HepG2 (cell line): ENCODE measurements at regions not wholly inside any gene's neighbourhood (a gene's known extent, or its start where the extent isn't known, plus 50 kb on each side); places are given as distances from the start of the nearest gene placed in this dataset.

ENCODE experiments used
- ASH2L ChIP-seq: fragments of 300-600, 200-600 bp; sonication (generic); IDR thresholded peaks from 2 replicates; pipeline ENCODE4 v1.7.0; 2017; ENCODE audit warnings: low read depth, mild to moderate bottlenecking, moderate library complexity, mixed read lengths, low read length; ENCODE audit not compliant: insufficient read length
- ATAD3A ChIP-seq: sonication (generic); formaldehyde crosslinking; IDR thresholded peaks from 2 replicates; pipeline ENCODE4 v1.4.0; 2020; ENCODE audit warnings: missing genetic modification reagents
- CSRNP1 ChIP-seq: sonication (generic); formaldehyde crosslinking; IDR thresholded peaks from 2 replicates; pipeline ENCODE4 v1.8.1; 2023; ENCODE audit warnings: mild to moderate bottlenecking, missing genetic modification reagents
- ELF3 ChIP-seq: IDR thresholded peaks from 2 replicates; pipeline ENCODE4 v1.6.1; 2016; ENCODE audit warnings: missing genetic modification reagents, missing compliant biosample characterization
- EP300 ChIP-seq, 3 experiments: sonication (generic) in 1 of 3; formaldehyde crosslinking in 1 of 3; IDR thresholded peaks; 2 replicates each; pipeline versions ENCODE4 v1.5.1 to v1.6.1; 2011 to 2020; ENCODE audit warnings: low read depth in 2 of 3, low read length in 2 of 3, borderline replicate concordance in 1 of 3, improper control_type of control experiment in 1 of 3, mild to moderate bottlenecking in 1 of 3, missing genetic modification reagents in 1 of 3, moderate library complexity in 1 of 3
- FOXA3 ChIP-seq: IDR thresholded peaks from 2 replicates; pipeline ENCODE4 v1.6.1; 2016; ENCODE audit warnings: missing genetic modification reagents, missing compliant biosample characterization
- FOXC1 ChIP-seq: sonication (generic); formaldehyde crosslinking; IDR thresholded peaks from 2 replicates; pipeline ENCODE4 v1.8.0; 2022; ENCODE audit warnings: mild to moderate bottlenecking, missing genetic modification reagents, borderline replicate concordance
- FOXO4 ChIP-seq: sonication (generic); formaldehyde crosslinking; conservative IDR thresholded peaks from 2 replicates; pipeline ENCODE4 v1.8.1; 2023; ENCODE audit warnings: missing genetic modification reagents
- GATAD1 ChIP-seq: IDR thresholded peaks from 2 replicates; pipeline ENCODE4 v1.6.1; 2016; ENCODE audit warnings: missing genetic modification reagents, missing compliant biosample characterization
- HIVEP1 ChIP-seq: sonication (generic); formaldehyde crosslinking; IDR thresholded peaks from 2 replicates; pipeline ENCODE4 v1.4.0; 2020; ENCODE audit warnings: mild to moderate bottlenecking, missing genetic modification reagents
- HNF4A ChIP-seq: sonication (generic); formaldehyde crosslinking; IDR thresholded peaks from 2 replicates; pipeline ENCODE4 v1.4.0; 2020; ENCODE audit warnings: missing genetic modification reagents
- HNRNPLL ChIP-seq: fragments of 200-400 bp; formaldehyde crosslinking; IDR thresholded peaks from 2 replicates; pipeline ENCODE4 v1.6.1; 2017; ENCODE audit warnings: mild to moderate bottlenecking, low read depth, low read length; ENCODE audit not compliant: poor library complexity, severe bottlenecking
- MED1 ChIP-seq: sonication (generic); formaldehyde crosslinking; IDR thresholded peaks from 2 replicates; pipeline ENCODE4 v1.4.0; 2020; ENCODE audit warnings: missing genetic modification reagents
- MIXL1 ChIP-seq: IDR thresholded peaks from 2 replicates; pipeline ENCODE4 v1.6.1; 2016
- RBM39 ChIP-seq: fragments of 200-400 bp; formaldehyde crosslinking; IDR thresholded peaks from one replicate; pipeline ENCODE4 v1.6.1; 2018; ENCODE audit warnings: antibody characterized with exemption, mild to moderate bottlenecking, low read depth, low read length; ENCODE audit not compliant: poor library complexity, severe bottlenecking
- SIN3A ChIP-seq: IDR thresholded peaks from 2 replicates; pipeline ENCODE4 v1.6.1; 2011; ENCODE audit warnings: low read depth, mild to moderate bottlenecking, control low read depth, low read length, borderline replicate concordance
- SOX5 ChIP-seq: IDR thresholded peaks from 2 replicates; pipeline ENCODE4 v1.6.1; 2016; ENCODE audit warnings: borderline replicate concordance
- TBP ChIP-seq: sonication (generic); formaldehyde crosslinking; IDR thresholded peaks from 2 replicates; pipeline ENCODE4 v1.5.0; 2020; ENCODE audit warnings: missing genetic modification reagents
- ZNF121 ChIP-seq: sonication (generic); formaldehyde crosslinking; IDR thresholded peaks from 2 replicates; pipeline ENCODE4 v1.5.0; 2020; ENCODE audit warnings: mild to moderate bottlenecking, missing genetic modification reagents
- ZNF720 ChIP-seq: sonication (generic); formaldehyde crosslinking; IDR thresholded peaks from 2 replicates; pipeline ENCODE4 v1.4.0; 2020; ENCODE audit warnings: missing genetic modification reagents
- TF ChIP-seq, protein P1 (sequence below): sonication (generic); formaldehyde crosslinking; conservative IDR thresholded peaks from 2 replicates; pipeline ENCODE4 v1.4.0; 2020; ENCODE audit warnings: missing genetic modification reagents
- TF ChIP-seq, protein P2 (sequence below): sonication (generic); formaldehyde crosslinking; IDR thresholded peaks from 2 replicates; pipeline ENCODE4 v1.8.0; 2022; ENCODE audit warnings: mild to moderate bottlenecking, missing genetic modification reagents
- TF ChIP-seq, protein P3 (sequence below): sonication (generic); formaldehyde crosslinking; IDR thresholded peaks from 2 replicates; pipeline ENCODE4 v1.4.0; 2020; ENCODE audit warnings: mild to moderate bottlenecking, missing genetic modification reagents, borderline replicate concordance

DNA sequence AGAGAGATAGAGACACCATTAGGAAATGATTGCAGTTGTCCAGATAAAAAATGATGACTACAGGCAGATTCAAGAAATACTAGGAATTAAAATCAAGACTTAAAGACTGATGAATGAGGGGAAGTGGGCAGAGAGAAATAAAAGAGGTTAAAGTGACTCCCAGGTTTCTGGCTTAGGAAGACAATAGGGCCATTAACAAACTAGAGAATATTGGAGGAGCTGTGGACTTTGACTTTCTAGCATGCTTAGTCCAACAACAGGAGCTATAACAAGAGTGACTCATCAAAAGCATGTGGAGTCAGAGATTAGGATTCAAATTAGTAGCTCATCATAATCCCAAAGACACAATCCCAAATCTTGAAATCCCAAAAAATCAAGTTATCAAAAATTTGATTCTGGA lies 101.5 kb downstream of the BMP4 start (continued):
- TF ChIP-seq, protein P1, sequence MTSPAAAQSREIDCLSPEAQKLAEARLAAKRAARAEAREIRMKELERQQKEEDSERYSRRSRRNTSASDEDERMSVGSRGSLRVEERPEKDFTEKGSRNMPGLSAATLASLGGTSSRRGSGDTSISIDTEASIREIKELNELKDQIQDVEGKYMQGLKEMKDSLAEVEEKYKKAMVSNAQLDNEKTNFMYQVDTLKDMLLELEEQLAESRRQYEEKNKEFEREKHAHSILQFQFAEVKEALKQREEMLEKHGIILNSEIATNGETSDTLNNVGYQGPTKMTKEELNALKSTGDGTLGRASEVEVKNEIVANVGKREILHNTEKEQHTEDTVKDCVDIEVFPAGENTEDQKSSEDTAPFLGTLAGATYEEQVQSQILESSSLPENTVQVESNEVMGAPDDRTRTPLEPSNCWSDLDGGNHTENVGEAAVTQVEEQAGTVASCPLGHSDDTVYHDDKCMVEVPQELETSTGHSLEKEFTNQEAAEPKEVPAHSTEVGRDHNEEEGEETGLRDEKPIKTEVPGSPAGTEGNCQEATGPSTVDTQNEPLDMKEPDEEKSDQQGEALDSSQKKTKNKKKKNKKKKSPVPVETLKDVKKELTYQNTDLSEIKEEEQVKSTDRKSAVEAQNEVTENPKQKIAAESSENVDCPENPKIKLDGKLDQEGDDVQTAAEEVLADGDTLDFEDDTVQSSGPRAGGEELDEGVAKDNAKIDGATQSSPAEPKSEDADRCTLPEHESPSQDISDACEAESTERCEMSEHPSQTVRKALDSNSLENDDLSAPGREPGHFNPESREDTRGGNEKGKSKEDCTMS = no peak
- TF ChIP-seq FOXC1 (no peak), ATAD3A (CRISPR knock-in tag) (no peak), ELF3 (peak; percentile 48), HNF4A (CRISPR knock-in tag) (peak; percentile 86), FOXO4 (CRISPR knock-in tag) (no peak), TBP (CRISPR knock-in tag) (no peak), EP300 (IDR thresholded peaks at IDR 0.05; ENCODE audit: low read depth in 2 of 2, low read length in 2 of 2) (peak in 1 of 2 experiments; percentile 82; a peak in 2 of 4 replicates), EP300 (CRISPR knock-in tag; IDR thresholded peaks at IDR 0.05; ENCODE audit: borderline replicate concordance) (no peak), HIVEP1 (CRISPR knock-in tag) (no peak), ASH2L (peak; percentile 80), SOX5 (CRISPR knock-in tag) (peak; percentile 90), CSRNP1 (CRISPR knock-in tag) (no peak), MED1 (CRISPR knock-in tag) (peak; percentile 61), GATAD1 (CRISPR knock-in tag) (0 out of 2 replicates have a peak, but pooled peaks have one; percentile 21), HNRNPLL (no peak), SIN3A (no peak), ZNF121 (CRISPR knock-in tag) (no peak), ZNF720 (CRISPR knock-in tag) (no peak), RBM39 (no peak), FOXA3 (CRISPR knock-in tag) (peak; percentile 59), MIXL1 (CRISPR knock-in tag) (peak; percentile 79; the same call in 1 of the 2 replicates)
- TF ChIP-seq, protein P2, sequence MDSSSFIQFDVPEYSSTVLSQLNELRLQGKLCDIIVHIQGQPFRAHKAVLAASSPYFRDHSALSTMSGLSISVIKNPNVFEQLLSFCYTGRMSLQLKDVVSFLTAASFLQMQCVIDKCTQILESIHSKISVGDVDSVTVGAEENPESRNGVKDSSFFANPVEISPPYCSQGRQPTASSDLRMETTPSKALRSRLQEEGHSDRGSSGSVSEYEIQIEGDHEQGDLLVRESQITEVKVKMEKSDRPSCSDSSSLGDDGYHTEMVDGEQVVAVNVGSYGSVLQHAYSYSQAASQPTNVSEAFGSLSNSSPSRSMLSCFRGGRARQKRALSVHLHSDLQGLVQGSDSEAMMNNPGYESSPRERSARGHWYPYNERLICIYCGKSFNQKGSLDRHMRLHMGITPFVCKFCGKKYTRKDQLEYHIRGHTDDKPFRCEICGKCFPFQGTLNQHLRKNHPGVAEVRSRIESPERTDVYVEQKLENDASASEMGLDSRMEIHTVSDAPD = no peak
- TF ChIP-seq, protein P3, sequence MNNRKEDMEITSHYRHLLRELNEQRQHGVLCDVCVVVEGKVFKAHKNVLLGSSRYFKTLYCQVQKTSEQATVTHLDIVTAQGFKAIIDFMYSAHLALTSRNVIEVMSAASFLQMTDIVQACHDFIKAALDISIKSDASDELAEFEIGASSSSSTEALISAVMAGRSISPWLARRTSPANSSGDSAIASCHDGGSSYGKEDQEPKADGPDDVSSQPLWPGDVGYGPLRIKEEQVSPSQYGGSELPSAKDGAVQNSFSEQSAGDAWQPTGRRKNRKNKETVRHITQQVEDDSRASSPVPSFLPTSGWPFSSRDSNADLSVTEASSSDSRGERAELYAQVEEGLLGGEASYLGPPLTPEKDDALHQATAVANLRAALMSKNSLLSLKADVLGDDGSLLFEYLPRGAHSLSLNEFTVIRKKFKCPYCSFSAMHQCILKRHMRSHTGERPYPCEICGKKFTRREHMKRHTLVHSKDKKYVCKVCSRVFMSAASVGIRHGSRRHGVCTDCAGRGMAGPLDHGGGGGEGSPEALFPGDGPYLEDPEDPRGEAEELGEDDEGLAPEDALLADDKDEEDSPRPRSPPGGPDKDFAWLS (CRISPR knock-in tag) = no peak
